H1 (cell line): ENCODE measurements at regions not wholly inside any gene's neighbourhood (a gene's known extent, or its start where the extent isn't known, plus 50 kb on each side); places are given as distances from the start of the nearest gene placed in this dataset.

ENCODE experiments used
- CTCF ChIA-PET: fragments of 300-600 bp; sonication (Branson Sonifier 250); formaldehyde crosslinking; loops from one replicate; lab custom pipeline; 2021; ENCODE audit not compliant: partially characterized antibody; lab: Charles Lee
- POLR2A ChIA-PET: fragments of 300-600 bp; sonication (Branson Sonifier 250); formaldehyde crosslinking; loops from one replicate; lab custom pipeline; 2021; ENCODE audit warnings: inconsistent platforms; ENCODE audit not compliant: partially characterized antibody; lab: Charles Lee
- DNase-seq, 2 experiments: peaks; one replicate each; pipeline versions ENCODE4 v3.0.0 to v3.0.0-alpha.2; 2010 to 2022; ENCODE audit warnings: low spot score in 2 of 2, low read depth in 1 of 2, mixed read lengths in 1 of 2
- FAIRE-seq: peaks from 2 replicates; lab custom pipeline; 2011; peaks lifted over from hg19 to GRCh38; lab: Jason Lieb, UNC
- H2AFZ ChIP-seq: 2 replicates; pipeline ENCODE4 v1.8.1; 2012; ENCODE audit warnings: low read length, inconsistent platforms
- H2AK5ac ChIP-seq: 2 replicates; pipeline ENCODE4 v1.6.1; 2013; ENCODE audit warnings: low read depth, low read length
- H2BK120ac ChIP-seq: replicated peaks from 2 replicates; pipeline ENCODE3; 2013; ENCODE audit warnings: low read depth, low read length, inconsistent platforms
- H2BK12ac ChIP-seq: 2 replicates; pipeline ENCODE4 v1.6.1; 2013; ENCODE audit warnings: low read depth, low read length
- H2BK15ac ChIP-seq: 2 replicates; pipeline ENCODE4 v1.6.1; 2013; ENCODE audit warnings: low read length
- H2BK20ac ChIP-seq: 2 replicates; pipeline ENCODE4 v1.6.1; 2013; ENCODE audit warnings: low read length
- H2BK5ac ChIP-seq: 2 replicates; pipeline ENCODE4 v1.6.1; 2013; ENCODE audit warnings: low read depth, low read length
- H3K14ac ChIP-seq: 2 replicates; pipeline ENCODE4 v1.6.1; 2013; ENCODE audit warnings: inconsistent platforms; ENCODE audit not compliant: insufficient read length
- H3K18ac ChIP-seq: 2 replicates; pipeline ENCODE4 v1.6.1; 2013; ENCODE audit warnings: low read length; ENCODE audit errors: extremely low read depth
- H3K23ac ChIP-seq: 2 replicates; pipeline ENCODE4 v1.6.1; 2013; ENCODE audit warnings: inconsistent platforms; ENCODE audit not compliant: insufficient read length
- H3K23me2 ChIP-seq: 2 replicates; pipeline ENCODE4 v1.6.1; 2013; ENCODE audit warnings: low read depth, low read length
- H3K27ac ChIP-seq: 2 replicates; pipeline ENCODE4 v1.6.1; 2011; ENCODE audit warnings: low read depth, low read length, inconsistent platforms
- H3K27me3 ChIP-seq, 4 experiments: replicated peaks in 1 of 4; 1 replicate in 1 of 4; 2 replicates in 3 of 4; pipeline versions ENCODE4 v1.6.1 to v1.8.1; 2011 to 2013; ENCODE audit warnings: low read length in 3 of 4, mild to moderate bottlenecking in 3 of 4, inconsistent platforms in 2 of 4, mixed read lengths in 2 of 4, moderate library complexity in 1 of 4; ENCODE audit not compliant: control insufficient read depth in 3 of 4, insufficient read depth in 3 of 4; ENCODE audit errors: extremely low read depth in 1 of 4
- H3K36me3 ChIP-seq, 4 experiments: 2 replicates each; pipeline versions ENCODE4 v1.6.1 to v1.8.1; 2011 to 2013; ENCODE audit warnings: mild to moderate bottlenecking in 4 of 4, low read length in 3 of 4, moderate library complexity in 2 of 4, control low read depth in 1 of 4, inconsistent platforms in 1 of 4; ENCODE audit not compliant: insufficient read depth in 4 of 4, control insufficient read depth in 2 of 4
- H3K4ac ChIP-seq: replicated peaks from 2 replicates; pipeline ENCODE3; 2013; ENCODE audit warnings: low read length, low read depth, mixed read lengths, inconsistent platforms; ENCODE audit not compliant: insufficient read length
- H3K4me1 ChIP-seq, 4 experiments: replicated peaks in 1 of 4; 1 replicate in 1 of 4; 2 replicates in 3 of 4; pipeline versions ENCODE4 v1.6.1 to v1.8.1; 2011 to 2013; ENCODE audit warnings: low read length in 3 of 4, inconsistent platforms in 2 of 4, mixed read lengths in 1 of 4; ENCODE audit not compliant: insufficient read depth in 4 of 4, control insufficient read depth in 3 of 4
- H3K4me2 ChIP-seq, 2 experiments: 2 replicates each; pipeline versions ENCODE4 v1.6.1 to v1.8.1; 2011 to 2013; ENCODE audit warnings: low read depth in 2 of 2, low read length in 2 of 2, control low read depth in 1 of 2, inconsistent platforms in 1 of 2, mild to moderate bottlenecking in 1 of 2; ENCODE audit not compliant: insufficient read depth in 1 of 2
- H3K4me3 ChIP-seq, 4 experiments: fragments of 200-600, 300-600 bp in 1 of 4; sonication (generic), shearing (Covaris generic), sonication (Bioruptor Twin) in 1 of 4; 2 replicates each; pipeline versions ENCODE4 v1.5.1 to v1.8.1; 2011 to 2016; ENCODE audit warnings: low read length in 4 of 4, low read depth in 3 of 4, control low read depth in 2 of 4, inconsistent platforms in 2 of 4, mild to moderate bottlenecking in 2 of 4, mixed read lengths in 1 of 4, moderate library complexity in 1 of 4; ENCODE audit not compliant: insufficient read depth in 2 of 4; ENCODE audit errors: extremely low read depth in 1 of 4
- H3K56ac ChIP-seq: replicated peaks from 2 replicates; pipeline ENCODE3; 2013; ENCODE audit warnings: low read depth, mild to moderate bottlenecking, mixed read lengths, low read length, inconsistent platforms; ENCODE audit not compliant: insufficient read length
- H3K79me1 ChIP-seq: 2 replicates; pipeline ENCODE4 v1.6.1; 2013; ENCODE audit warnings: low read depth, low read length, control low read depth
- H3K79me2 ChIP-seq, 2 experiments: 2 replicates each; pipeline versions ENCODE4 v1.6.1 to v1.8.1; 2012 to 2013; ENCODE audit warnings: low read length in 2 of 2, mild to moderate bottlenecking in 2 of 2, inconsistent platforms in 1 of 2; ENCODE audit not compliant: insufficient read depth in 2 of 2, control insufficient read depth in 1 of 2
- H3K9ac ChIP-seq, 4 experiments: replicated peaks in 1 of 4; 1 replicate in 1 of 4; 2 replicates in 3 of 4; pipeline versions ENCODE4 v1.6.1 to v1.8.1; 2011 to 2013; ENCODE audit warnings: low read depth in 3 of 4, low read length in 3 of 4, control low read depth in 2 of 4, mild to moderate bottlenecking in 2 of 4, moderate library complexity in 2 of 4, inconsistent platforms in 1 of 4; ENCODE audit errors: extremely low read depth in 1 of 4
- H3K9me3 ChIP-seq, 2 experiments: 2 replicates each; pipeline versions ENCODE4 v1.6.1 to v1.8.1; 2012 to 2013; ENCODE audit warnings: mild to moderate bottlenecking in 2 of 2, moderate library complexity in 2 of 2, control low read depth in 1 of 2, inconsistent platforms in 1 of 2, low read depth in 1 of 2, low read length in 1 of 2, mixed read lengths in 1 of 2; ENCODE audit not compliant: insufficient read depth in 2 of 2
- H4K20me1 ChIP-seq, 2 experiments: replicated peaks in 1 of 2; 2 replicates each; pipeline versions ENCODE3 to v1.8.1; 2011 to 2013; ENCODE audit warnings: inconsistent platforms in 2 of 2, low read length in 2 of 2, mild to moderate bottlenecking in 1 of 2; ENCODE audit not compliant: insufficient read depth in 2 of 2, control insufficient read depth in 1 of 2
- H4K5ac ChIP-seq: 2 replicates; pipeline ENCODE4 v1.6.1; 2013; ENCODE audit warnings: low read length, low read depth, mixed read lengths, inconsistent platforms; ENCODE audit not compliant: insufficient read length
- H4K8ac ChIP-seq: 2 replicates; pipeline ENCODE4 v1.8.0; 2013; ENCODE audit warnings: mild to moderate bottlenecking, moderate library complexity, low read length, inconsistent platforms; ENCODE audit not compliant: insufficient read depth; ENCODE audit errors: extremely low read depth
- H4K91ac ChIP-seq: replicated peaks from 2 replicates; pipeline ENCODE3; 2013; ENCODE audit warnings: low read length, mixed read lengths, inconsistent platforms; ENCODE audit not compliant: insufficient read length
- POLR2AphosphoS5 ChIP-seq: IDR thresholded peaks from 2 replicates; pipeline ENCODE4 v1.6.1; 2011; ENCODE audit warnings: low read depth, low read length
- whole genome bisulfite sequencing, 2 experiments: shearing (Covaris generic) in 1 of 2; methylation state at CpG; one replicate each; pipeline versions ENCODE4 v1.1.6 to v1.1.7; 2013 to 2015; ENCODE audit warnings: low lambda C conversion rate in 2 of 2, mixed read lengths in 2 of 2, inconsistent platforms in 1 of 2, low coverage in 1 of 2, missing lambda C conversion rate in 1 of 2; ENCODE audit not compliant: insufficient replicate concordance in 2 of 2, insufficient coverage in 1 of 2, insufficient read length in 1 of 2; ENCODE audit errors: extremely low coverage in 1 of 2, missing lambda C conversion rate in 1 of 2; 5-methylcytosine and 5-hydroxymethylcytosine counted together

DNA sequence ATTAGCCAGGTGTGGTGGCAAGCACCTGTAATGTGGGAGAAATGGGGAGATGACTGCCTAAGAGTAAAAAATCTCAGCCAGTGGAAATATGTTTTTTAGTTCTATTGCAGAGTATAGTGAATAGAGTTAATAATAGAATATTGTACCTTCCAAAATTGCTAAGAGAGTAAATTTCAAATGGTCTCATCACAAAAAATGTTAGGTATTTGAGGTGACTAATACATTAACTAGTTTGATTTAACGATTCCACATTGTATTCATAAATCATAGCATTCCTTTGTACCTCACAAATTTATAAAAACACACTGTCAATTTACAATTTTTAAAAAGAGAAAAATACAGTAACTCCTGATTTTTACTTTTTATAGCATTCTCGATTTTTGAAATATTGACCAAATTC lies 681.5 kb upstream of the EPHA5 start:
- Histone ChIP-seq H3K36me3 (no peaks in the 10 kb centered on the region), H3K27me3 (no peaks in the 10 kb centered on the region), H4K5ac (no peak overlapping the region), H3K4me3 (no peak overlapping the region), H4K20me1 (no peaks in the 10 kb centered on the region), H3K9me3 (no peaks in the 10 kb centered on the region), H3K79me2 (no peaks in the 10 kb centered on the region), H3K4me1 (no peaks in the 10 kb centered on the region), H2BK120ac (no peak overlapping the region), H2BK20ac (no peak overlapping the region), H3K56ac (no peak overlapping the region), H3K9ac (no peak overlapping the region), H3K23me2 (no peaks in the 10 kb centered on the region), H2BK15ac (no peak overlapping the region), H2BK5ac (no peak overlapping the region), H3K23ac (no peak overlapping the region), H3K4ac (no peak overlapping the region), H2AK5ac (no peak overlapping the region), H3K79me1 (no peaks in the 10 kb centered on the region), H3K4me2 (no peak overlapping the region), H3K14ac (no peak overlapping the region), H2BK12ac (no peak overlapping the region), H3K18ac (no peak overlapping the region), H4K91ac (no peak overlapping the region), H2AFZ (no peak overlapping the region), H3K27ac (no peak overlapping the region), H4K8ac (no peak overlapping the region)
- POLR2A ChIA-PET: no interaction called here
- no peak for DNase-seq
- CTCF ChIA-PET: no interaction called here
- WGBS, 2 experiments: 86% methylated on average over 2 of the region's 2 CpGs; no CpG with 5 or more reads in 1 of the 2 experiments
- no peak for FAIRE-seq
- TF ChIP-seq POLR2AphosphoS5: no peak
